SU-DHL-6 (cell line): ENCODE measurements at regions not wholly inside any gene's neighbourhood (a gene's known extent, or its start where the extent isn't known, plus 50 kb on each side); places are given as distances from the start of the nearest gene placed in this dataset.

Experiments
- H2AFZ ChIP-seq: fragments of 200-600 bp; sonication (generic); 2 replicates; pipeline ENCODE4 v1.6.1; 2014; ENCODE audit warnings: low read depth, mild to moderate bottlenecking, moderate library complexity, mixed read lengths, antibody characterized with exemption, low read length; ENCODE audit not compliant: severe bottlenecking
- H3F3A ChIP-seq: fragments of 200-600 bp; shearing (Covaris generic); 2 replicates; pipeline ENCODE4 v1.6.0; 2016; ENCODE audit warnings: antibody characterized with exemption, mild to moderate bottlenecking; ENCODE audit not compliant: insufficient read depth
- H3K27ac ChIP-seq: fragments of 200-600 bp; sonication (generic); 2 replicates; pipeline ENCODE4 v1.5.1; 2016; ENCODE audit warnings: low read depth, mild to moderate bottlenecking, low read length, moderate library complexity, mixed read lengths
- H3K27me3 ChIP-seq: fragments of 200-600 bp; sonication (generic), shearing (Covaris generic); 2 replicates; pipeline ENCODE4 v1.6.0; 2014; ENCODE audit warnings: mild to moderate bottlenecking, low read length
- H3K36me3 ChIP-seq: fragments of 200-600 bp; sonication (generic); 2 replicates; pipeline ENCODE4 v1.6.1; 2014; ENCODE audit warnings: mild to moderate bottlenecking, low read length, mixed read lengths
- H3K4me2 ChIP-seq: fragments of 300-600, 200-600 bp; shearing (Covaris generic), sonication (generic); 2 replicates; pipeline ENCODE4 v1.6.0; 2014; ENCODE audit warnings: low read length, low read depth, mild to moderate bottlenecking; ENCODE audit not compliant: poor library complexity, severe bottlenecking
- H3K4me3 ChIP-seq: fragments of 200-600 bp; sonication (generic); 2 replicates; pipeline ENCODE4 v1.5.1; 2014; ENCODE audit warnings: antibody characterized with exemption, low read length, mild to moderate bottlenecking, mixed read lengths; ENCODE audit not compliant: insufficient read depth, poor library complexity, severe bottlenecking
- H3K79me2 ChIP-seq: fragments of 200-600 bp; sonication (generic); 2 replicates; pipeline ENCODE4 v1.6.1; 2014; ENCODE audit warnings: mild to moderate bottlenecking, low read length, moderate library complexity; ENCODE audit not compliant: insufficient read depth
- H3K9ac ChIP-seq: fragments of 200-600 bp; sonication (generic); 2 replicates; pipeline ENCODE4 v1.7.0; 2014; ENCODE audit warnings: mild to moderate bottlenecking, low read length
- H3K9me2 ChIP-seq: fragments of 200-600 bp; sonication (generic); replicated peaks from 2 replicates; pipeline ENCODE4 v1.6.1; 2014; ENCODE audit warnings: low read length; ENCODE audit not compliant: insufficient read depth
- H3K9me3 ChIP-seq: fragments of 200-600 bp; sonication (generic); 2 replicates; pipeline ENCODE4 v1.6.1; 2014; ENCODE audit warnings: low read length, mixed read lengths; ENCODE audit not compliant: insufficient read depth
- H4K20me1 ChIP-seq: fragments of 200-600 bp; sonication (generic); 2 replicates; pipeline ENCODE4 v1.6.1; 2014; ENCODE audit warnings: low read depth, mild to moderate bottlenecking, antibody characterized with exemption, low read length, moderate library complexity, mixed read lengths
- EZH2phosphoT487 ChIP-seq: fragments of 200-600 bp; sonication (generic), shearing (Covaris generic); conservative IDR thresholded peaks from 2 replicates; pipeline ENCODE4 v1.6.1; 2018; ENCODE audit warnings: mild to moderate bottlenecking, antibody characterized with exemption, low read length, moderate library complexity, mixed read lengths
- TF ChIP-seq, protein P1 (sequence below): fragments of 200-600 bp; sonication (generic); IDR thresholded peaks from one replicate; pipeline ENCODE4 v1.5.1; 2017; ENCODE audit warnings: antibody characterized with exemption, mild to moderate bottlenecking, low read length, moderate library complexity; ENCODE audit not compliant: insufficient read depth, poor library complexity, severe bottlenecking

DNA sequence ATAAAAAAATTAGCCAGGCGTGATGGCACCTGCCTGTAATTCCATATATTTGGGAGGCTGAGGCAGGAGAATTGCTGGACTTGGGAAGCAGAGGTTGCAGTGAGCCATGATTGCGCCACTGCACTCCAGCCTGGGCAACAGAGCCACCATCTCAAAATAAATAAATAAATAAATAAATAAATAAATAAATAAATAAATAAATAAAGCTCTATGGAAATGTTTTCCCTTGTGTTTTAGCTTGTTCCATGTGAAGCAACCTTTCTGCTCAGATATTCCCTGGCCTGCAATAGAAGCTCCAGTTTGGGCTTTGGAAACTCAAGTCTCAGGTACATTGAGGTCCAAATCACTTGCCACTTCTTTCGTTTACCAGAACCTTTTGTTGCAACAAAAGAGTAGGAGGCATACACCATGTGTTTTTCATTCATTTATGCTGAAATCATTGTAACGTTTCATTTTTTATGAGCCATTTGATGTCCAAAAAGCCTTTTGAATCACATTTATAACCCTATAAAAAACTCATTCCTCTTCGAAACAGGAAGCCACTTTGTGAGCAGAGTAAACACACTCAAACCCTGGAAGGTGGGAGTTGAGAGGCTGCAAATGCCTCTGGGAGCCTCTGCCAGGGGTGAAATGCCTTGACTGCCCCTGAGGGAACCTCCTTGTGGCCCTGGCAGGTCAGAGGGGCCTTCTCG lies 376.6 kb upstream of the TBX3 start:
- Histone ChIP-seq H3K36me3 (no peaks in the 10 kb centered on the region), H3F3A (no peaks in the 10 kb centered on the region), H3K9ac (no peak overlapping the region), H3K27ac (no peak overlapping the region), H3K4me2 (no peak overlapping the region), H3K27me3 (no peaks in the 10 kb centered on the region), H4K20me1 (no peaks in the 10 kb centered on the region), H3K79me2 (no peaks in the 10 kb centered on the region), H3K4me3 (no peak overlapping the region), H3K9me3 (no peaks in the 10 kb centered on the region), H2AFZ (no peak overlapping the region), H3K9me2 (no peaks in the 10 kb centered on the region)
- TF ChIP-seq, protein P1, sequence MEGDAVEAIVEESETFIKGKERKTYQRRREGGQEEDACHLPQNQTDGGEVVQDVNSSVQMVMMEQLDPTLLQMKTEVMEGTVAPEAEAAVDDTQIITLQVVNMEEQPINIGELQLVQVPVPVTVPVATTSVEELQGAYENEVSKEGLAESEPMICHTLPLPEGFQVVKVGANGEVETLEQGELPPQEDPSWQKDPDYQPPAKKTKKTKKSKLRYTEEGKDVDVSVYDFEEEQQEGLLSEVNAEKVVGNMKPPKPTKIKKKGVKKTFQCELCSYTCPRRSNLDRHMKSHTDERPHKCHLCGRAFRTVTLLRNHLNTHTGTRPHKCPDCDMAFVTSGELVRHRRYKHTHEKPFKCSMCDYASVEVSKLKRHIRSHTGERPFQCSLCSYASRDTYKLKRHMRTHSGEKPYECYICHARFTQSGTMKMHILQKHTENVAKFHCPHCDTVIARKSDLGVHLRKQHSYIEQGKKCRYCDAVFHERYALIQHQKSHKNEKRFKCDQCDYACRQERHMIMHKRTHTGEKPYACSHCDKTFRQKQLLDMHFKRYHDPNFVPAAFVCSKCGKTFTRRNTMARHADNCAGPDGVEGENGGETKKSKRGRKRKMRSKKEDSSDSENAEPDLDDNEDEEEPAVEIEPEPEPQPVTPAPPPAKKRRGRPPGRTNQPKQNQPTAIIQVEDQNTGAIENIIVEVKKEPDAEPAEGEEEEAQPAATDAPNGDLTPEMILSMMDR: no peak
- TF ChIP-seq EZH2phosphoT487: no peak

DNA sequence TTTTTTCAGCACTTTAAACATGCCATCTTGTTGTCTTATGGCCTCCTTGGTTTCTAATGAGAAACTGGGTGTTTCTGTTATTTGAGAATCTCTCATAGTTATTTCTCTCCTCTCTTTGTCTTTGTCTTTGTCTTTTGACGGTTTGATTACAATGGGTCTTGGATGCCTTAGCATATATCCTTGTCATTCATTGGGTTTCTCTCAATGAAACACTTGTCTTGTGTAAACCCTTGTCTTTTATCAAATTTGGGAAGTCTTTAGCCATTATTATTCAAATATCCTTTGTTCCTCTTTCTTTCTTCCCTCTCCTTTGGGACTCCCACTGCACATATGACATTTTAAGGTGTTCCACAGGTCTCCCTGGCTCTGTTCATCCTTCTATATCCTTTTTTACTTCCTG lies 373.5 kb upstream of the TBX3 start:
- Histone ChIP-seq H3K4me3 (no peak overlapping the region), H3F3A (no peaks in the 10 kb centered on the region), H3K9me2 (no peaks in the 10 kb centered on the region), H3K79me2 (no peaks in the 10 kb centered on the region), H2AFZ (no peak overlapping the region), H3K9me3 (no peaks in the 10 kb centered on the region), H3K27me3 (no peaks in the 10 kb centered on the region), H3K9ac (no peak overlapping the region), H3K36me3 (no peaks in the 10 kb centered on the region), H4K20me1 (no peaks in the 10 kb centered on the region), H3K27ac (no peak overlapping the region), H3K4me2 (no peak overlapping the region)
- no peak for TF ChIP-seq EZH2phosphoT487
- TF ChIP-seq, protein P1: no peak

DNA sequence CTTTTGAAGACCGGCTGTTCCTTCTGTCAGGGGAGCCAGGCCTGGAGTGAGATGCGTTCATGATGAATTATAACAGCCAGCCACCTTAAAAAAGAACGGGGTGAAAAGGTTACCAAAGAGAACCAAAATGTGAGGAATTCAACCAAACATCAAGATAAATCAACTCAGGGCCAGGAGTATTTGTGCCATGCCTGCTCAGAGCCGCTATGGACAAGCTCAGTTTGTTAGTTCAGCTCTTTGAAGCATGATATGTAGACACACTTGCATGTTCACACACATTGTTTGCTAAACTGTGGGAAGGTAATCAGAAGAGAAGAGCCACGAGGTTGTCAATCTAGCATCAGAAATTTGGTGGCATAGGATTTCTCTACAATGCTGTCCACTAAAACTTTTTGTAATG lies 367.4 kb upstream of the TBX3 start:
- Histone ChIP-seq H3K79me2 (no peaks in the 10 kb centered on the region), H3K9me3 (no peaks in the 10 kb centered on the region), H3K9ac (no peak overlapping the region), H2AFZ (no peak overlapping the region), H3K4me2 (no peak overlapping the region), H3K36me3 (no peaks in the 10 kb centered on the region), H3K4me3 (no peak overlapping the region), H3K9me2 (no peaks in the 10 kb centered on the region), H3K27ac (no peak overlapping the region), H3F3A (no peaks in the 10 kb centered on the region), H3K27me3 (no peaks in the 10 kb centered on the region), H4K20me1 (no peaks in the 10 kb centered on the region)
- TF ChIP-seq, protein P1: no peak
- no peak for TF ChIP-seq EZH2phosphoT487
